HCT116 (cell line): ENCODE measurements at regions not wholly inside any gene's neighbourhood (a gene's known extent, or its start where the extent isn't known, plus 50 kb on each side); places are given as distances from the start of the nearest gene placed in this dataset.

Experiments
- ATAC-seq: fragments of 200-7000 bp; cut with Tn5 transposase; 2 replicates; pipeline ENCODE4 v1.9.1; 2020; ENCODE audit warnings: mild to moderate bottlenecking, moderate library complexity
- BruUV-seq: library from RNA; stranded (reverse); fragments of 400-500 nt; replicated peaks from 2 replicates; lab custom pipeline; 2021; lab: Mats Ljungman, UMichigan
- CTCF ChIA-PET: fragments of 300-600 bp; sonication (Branson Sonifier 250); formaldehyde crosslinking; loops from one replicate; lab custom pipeline; 2021; ENCODE audit warnings: antibody characterized with exemption; lab: Charles Lee
- POLR2A ChIA-PET: fragments of 300-600, 350-600 bp; sonication (Branson Sonifier 250); formaldehyde crosslinking; loops from one replicate; lab custom pipeline; 2021; ENCODE audit warnings: antibody characterized with exemption; lab: Charles Lee
- RAD21 ChIA-PET, 2 experiments: fragments of 300-600 bp; sonication (Branson Sonifier 250); formaldehyde crosslinking; loops; one replicate each; lab custom pipeline; 2023; ENCODE audit warnings: low total read pairs in 2 of 2; ENCODE audit not compliant: uncharacterized antibody in 2 of 2, unreplicated experiment in 2 of 2, low non-redundant PET in 1 of 2; lab: Charles Lee
- DNase-seq: peaks from one replicate; pipeline ENCODE4 v3.0.0-alpha.2; 2010; ENCODE audit warnings: low read depth, low spot score
- H2AFZ ChIP-seq: fragments of 200-600 bp; shearing (Covaris generic), sonication (generic); 2 replicates; pipeline ENCODE4 v1.6.1; 2017; ENCODE audit warnings: low read depth, mixed run types, mixed read lengths, antibody characterized with exemption, low read length; ENCODE audit not compliant: poor library complexity, severe bottlenecking
- H3K27ac ChIP-seq: 2 replicates; pipeline ENCODE4 v1.5.1; 2012; ENCODE audit warnings: low read depth, low read length
- H3K27me3 ChIP-seq: fragments of 200-600 bp; sonication (generic); 2 replicates; pipeline ENCODE4 v1.6.1; 2016; ENCODE audit warnings: mixed run types, low read length, mixed read lengths; ENCODE audit not compliant: insufficient read depth
- H3K36me3 ChIP-seq, 2 experiments: fragments of 200-500 bp in 1 of 2; fragments of 200-600 bp in 1 of 2; sonication (Bioruptor generic) in 1 of 2; sonication (generic) in 1 of 2; 2 replicates each; pipeline versions ENCODE4 v1.5.1 to v1.6.1; 2014 to 2016; ENCODE audit warnings: low read length in 2 of 2, inconsistent platforms in 1 of 2, mixed read lengths in 1 of 2, mixed run types in 1 of 2; ENCODE audit not compliant: insufficient read depth in 2 of 2, control insufficient read depth in 1 of 2
- H3K4me1 ChIP-seq, 2 experiments: fragments of 200-600 bp in 1 of 2; sonication (generic) in 1 of 2; 2 replicates each; pipeline versions ENCODE4 v1.5.1 to v1.6.1; 2012 to 2017; ENCODE audit warnings: low read length in 2 of 2, inconsistent platforms in 1 of 2, mild to moderate bottlenecking in 1 of 2, mixed read lengths in 1 of 2, mixed run types in 1 of 2, moderate library complexity in 1 of 2; ENCODE audit not compliant: insufficient read depth in 2 of 2, control insufficient read depth in 1 of 2
- H3K4me2 ChIP-seq: fragments of 200-600 bp; sonication (generic); 2 replicates; pipeline ENCODE4 v1.6.1; 2017; ENCODE audit warnings: mixed run types, low read length, mixed read lengths
- H3K4me3 ChIP-seq, 2 experiments: fragments of 200-600 bp in 1 of 2; sonication (generic) in 1 of 2; replicated peaks in 1 of 2; 2 replicates each; pipeline ENCODE4 v1.5.1; 2011 to 2016; ENCODE audit warnings: low read length in 2 of 2, control low read depth in 1 of 2, low read depth in 1 of 2, mild to moderate bottlenecking in 1 of 2, mixed read lengths in 1 of 2, mixed run types in 1 of 2
- H3K79me2 ChIP-seq: fragments of 200-600 bp; sonication (generic); 2 replicates; pipeline ENCODE4 v1.6.1; 2017; ENCODE audit warnings: mild to moderate bottlenecking, mixed run types, low read length, moderate library complexity, mixed read lengths; ENCODE audit not compliant: insufficient read depth
- H3K9ac ChIP-seq: fragments of 200-600 bp; sonication (generic); 2 replicates; pipeline ENCODE4 v1.6.1; 2016; ENCODE audit warnings: low read length, mixed read lengths
- H3K9me2 ChIP-seq: fragments of 200-600 bp; sonication (generic), shearing (Covaris generic); 2 replicates; pipeline ENCODE4 v1.6.1; 2017; ENCODE audit warnings: mixed run types, mild to moderate bottlenecking, moderate library complexity; ENCODE audit not compliant: insufficient read depth
- H3K9me3 ChIP-seq, 2 experiments: fragments of 200-500 bp in 1 of 2; fragments of 200-600 bp in 1 of 2; sonication (Bioruptor generic) in 1 of 2; sonication (generic) in 1 of 2; 2 replicates each; pipeline ENCODE4 v1.6.1; 2014 to 2017; ENCODE audit warnings: low read length in 2 of 2, mixed read lengths in 2 of 2, inconsistent platforms in 1 of 2, low read depth in 1 of 2, mild to moderate bottlenecking in 1 of 2, mixed run types in 1 of 2, moderate library complexity in 1 of 2; ENCODE audit not compliant: control insufficient read depth in 1 of 2, insufficient read depth in 1 of 2
- H4K20me1 ChIP-seq: fragments of 200-600 bp; sonication (generic), shearing (Covaris generic); 2 replicates; pipeline ENCODE4 v1.6.1; 2017; ENCODE audit warnings: mixed run types, mild to moderate bottlenecking, moderate library complexity; ENCODE audit not compliant: insufficient read depth
- CBX3 ChIP-seq: IDR thresholded peaks from 2 replicates; pipeline ENCODE4 v1.6.1; 2012; ENCODE audit warnings: low read depth
- CEBPB ChIP-seq: IDR thresholded peaks from 2 replicates; pipeline ENCODE4 v1.6.1; 2012; ENCODE audit warnings: low read depth
- EGR1 ChIP-seq: IDR thresholded peaks from 2 replicates; pipeline ENCODE4 v1.6.1; 2012; ENCODE audit warnings: low read depth
- ELF1 ChIP-seq: IDR thresholded peaks from 2 replicates; pipeline ENCODE4 v1.6.1; 2012; ENCODE audit warnings: low read depth, borderline replicate concordance
- EZH2 ChIP-seq: fragments of 200-600 bp; sonication (generic); IDR thresholded peaks from 2 replicates; pipeline ENCODE4 v1.6.1; 2017; ENCODE audit warnings: antibody characterized with exemption, mixed run types
- EZH2phosphoT487 ChIP-seq: fragments of 200-600 bp; IDR thresholded peaks from 2 replicates; pipeline ENCODE4 v1.6.1; 2018; ENCODE audit warnings: antibody characterized with exemption, borderline replicate concordance
- FOSL1 ChIP-seq: IDR thresholded peaks from 2 replicates; pipeline ENCODE4 v1.6.1; 2012; ENCODE audit warnings: low read depth
- JUND ChIP-seq: IDR thresholded peaks from 2 replicates; pipeline ENCODE4 v1.6.1; 2012
- POLR2AphosphoS5 ChIP-seq: IDR thresholded peaks from 2 replicates; pipeline ENCODE4 v1.6.1; 2011; ENCODE audit warnings: mild to moderate bottlenecking, low read depth, low read length, moderate library complexity
- RAD21 ChIP-seq: IDR thresholded peaks from 2 replicates; pipeline ENCODE4 v1.6.1; 2012; ENCODE audit warnings: low read depth, mild to moderate bottlenecking
- SIN3A ChIP-seq: IDR thresholded peaks from 2 replicates; pipeline ENCODE4 v1.6.1; 2012; ENCODE audit warnings: low read depth
- SRF ChIP-seq: IDR thresholded peaks from 2 replicates; pipeline ENCODE4 v1.6.1; 2012; ENCODE audit warnings: low read depth
- TCF7L2 ChIP-seq: IDR thresholded peaks from 2 replicates; pipeline ENCODE4 v1.7.0; 2011; ENCODE audit warnings: borderline replicate concordance, inconsistent platforms; ENCODE audit not compliant: insufficient read depth, insufficient read length; ENCODE audit errors: extremely low read depth
- YY1 ChIP-seq: IDR thresholded peaks from 2 replicates; pipeline ENCODE4 v1.6.1; 2011; ENCODE audit warnings: low read length, low read depth, moderate library complexity, mild to moderate bottlenecking; ENCODE audit not compliant: insufficient replicate concordance; ENCODE audit errors: extremely low read depth
- ZFX ChIP-seq: fragments of 450-650 bp; IDR thresholded peaks from 2 replicates; pipeline ENCODE4 v1.6.1; 2017
- ZNF274 ChIP-seq: fragments of 200-500 bp; sonication (Bioruptor generic); IDR thresholded peaks from 2 replicates; pipeline ENCODE4 v1.6.1; 2014; ENCODE audit warnings: mild to moderate bottlenecking, low read depth, low read length, inconsistent platforms
- intact Hi-C: fragments of 100-400 bp; cut with micrococcal nuclease; formaldehyde crosslinking; loops from 2 replicates; pipeline ENCODE4 v1.10.0; 2022
- TF ChIP-seq, protein P1 (sequence below): IDR thresholded peaks from 2 replicates; pipeline ENCODE4 v1.6.1; 2012; ENCODE audit warnings: low read depth
- TF ChIP-seq, protein P2 (sequence below): IDR thresholded peaks from 2 replicates; pipeline ENCODE4 v1.6.1; 2012
- TF ChIP-seq, protein P3 (sequence below), 3 experiments: fragments of 200-600 bp in 1 of 3; sonication (generic) in 1 of 3; IDR thresholded peaks in 2 of 3; conservative IDR thresholded peaks in 1 of 3; 2 replicates each; pipeline ENCODE4 v1.5.1; 2012 to 2017; ENCODE audit warnings: low read depth in 2 of 3, low read length in 2 of 3, antibody characterized with exemption in 1 of 3, borderline replicate concordance in 1 of 3, control low read depth in 1 of 3, mild to moderate bottlenecking in 1 of 3, mixed read lengths in 1 of 3, mixed run types in 1 of 3, moderate library complexity in 1 of 3; ENCODE audit not compliant: insufficient read depth in 1 of 3

DNA sequence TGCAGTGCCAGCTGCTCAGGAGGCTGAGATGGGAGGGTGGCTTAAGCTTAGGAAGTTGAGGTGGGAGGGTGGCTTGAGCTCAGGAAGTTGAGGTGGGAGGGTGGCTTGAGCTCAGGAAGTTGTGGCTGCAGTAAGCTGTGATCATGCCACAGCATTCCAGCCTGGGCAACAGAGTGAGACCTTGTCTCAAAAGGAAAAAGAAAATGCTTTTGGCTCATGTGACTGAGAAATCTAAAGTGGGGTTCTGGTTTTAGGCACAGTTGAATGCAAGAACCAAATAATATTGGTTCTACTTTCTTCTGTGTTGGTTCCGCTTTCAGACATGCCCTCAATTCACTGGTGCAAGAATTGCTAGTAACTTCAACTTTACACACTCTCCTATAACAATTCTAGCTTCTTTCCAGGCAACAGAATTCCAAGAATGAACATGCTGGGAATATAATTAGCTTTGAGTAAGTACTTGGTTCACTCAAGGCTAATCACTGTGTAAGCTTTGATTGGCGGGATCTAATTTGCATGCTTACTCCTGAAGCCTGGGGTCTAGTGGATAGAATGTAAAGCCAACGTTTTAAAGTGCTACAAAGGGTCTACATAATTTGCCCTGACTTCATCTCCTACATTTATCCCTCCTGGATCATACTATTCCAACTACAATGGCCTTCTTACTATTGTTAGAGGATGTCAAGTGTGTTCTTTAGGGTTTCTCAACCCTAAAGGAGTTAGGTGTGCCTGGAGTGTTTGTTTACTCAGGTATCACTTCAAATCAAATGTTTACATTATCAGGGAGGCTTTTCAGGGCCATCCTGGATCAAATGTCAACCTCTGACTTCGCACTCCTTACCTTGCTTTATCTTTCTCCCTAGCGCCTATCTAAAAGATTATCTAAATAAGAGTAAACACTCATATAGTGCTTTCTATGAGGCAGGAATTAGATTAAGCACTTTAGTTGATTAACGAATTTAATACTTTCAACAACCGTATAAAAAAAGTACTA lies 115.1 kb downstream of the SLC16A1 start:
- Histone ChIP-seq H3K4me1 (peaks cover 0 to 4% of the 10 kb centered on the region in 2 experiments; a peak in 1 of 4 replicates), H3K4me3 (no peak overlapping the region), H3K79me2 (no peaks in the 10 kb centered on the region), H3K9me3 (no peaks in the 10 kb centered on the region)
- ChIA-PET CTCF (no interaction called here), POLR2A (no interaction called here)
- no peak for TF ChIP-seq RAD21
- no peak for TF ChIP-seq ZFX
- no peak for TF ChIP-seq ZNF274
- TF ChIP-seq, protein P1, sequence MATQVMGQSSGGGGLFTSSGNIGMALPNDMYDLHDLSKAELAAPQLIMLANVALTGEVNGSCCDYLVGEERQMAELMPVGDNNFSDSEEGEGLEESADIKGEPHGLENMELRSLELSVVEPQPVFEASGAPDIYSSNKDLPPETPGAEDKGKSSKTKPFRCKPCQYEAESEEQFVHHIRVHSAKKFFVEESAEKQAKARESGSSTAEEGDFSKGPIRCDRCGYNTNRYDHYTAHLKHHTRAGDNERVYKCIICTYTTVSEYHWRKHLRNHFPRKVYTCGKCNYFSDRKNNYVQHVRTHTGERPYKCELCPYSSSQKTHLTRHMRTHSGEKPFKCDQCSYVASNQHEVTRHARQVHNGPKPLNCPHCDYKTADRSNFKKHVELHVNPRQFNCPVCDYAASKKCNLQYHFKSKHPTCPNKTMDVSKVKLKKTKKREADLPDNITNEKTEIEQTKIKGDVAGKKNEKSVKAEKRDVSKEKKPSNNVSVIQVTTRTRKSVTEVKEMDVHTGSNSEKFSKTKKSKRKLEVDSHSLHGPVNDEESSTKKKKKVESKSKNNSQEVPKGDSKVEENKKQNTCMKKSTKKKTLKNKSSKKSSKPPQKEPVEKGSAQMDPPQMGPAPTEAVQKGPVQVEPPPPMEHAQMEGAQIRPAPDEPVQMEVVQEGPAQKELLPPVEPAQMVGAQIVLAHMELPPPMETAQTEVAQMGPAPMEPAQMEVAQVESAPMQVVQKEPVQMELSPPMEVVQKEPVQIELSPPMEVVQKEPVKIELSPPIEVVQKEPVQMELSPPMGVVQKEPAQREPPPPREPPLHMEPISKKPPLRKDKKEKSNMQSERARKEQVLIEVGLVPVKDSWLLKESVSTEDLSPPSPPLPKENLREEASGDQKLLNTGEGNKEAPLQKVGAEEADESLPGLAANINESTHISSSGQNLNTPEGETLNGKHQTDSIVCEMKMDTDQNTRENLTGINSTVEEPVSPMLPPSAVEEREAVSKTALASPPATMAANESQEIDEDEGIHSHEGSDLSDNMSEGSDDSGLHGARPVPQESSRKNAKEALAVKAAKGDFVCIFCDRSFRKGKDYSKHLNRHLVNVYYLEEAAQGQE, result no peak
- no peak for TF ChIP-seq TCF7L2
- TF ChIP-seq ELF1, result no peak
- TF ChIP-seq FOSL1, result no peak
- TF ChIP-seq EGR1, result no peak
- TF ChIP-seq, protein P2, sequence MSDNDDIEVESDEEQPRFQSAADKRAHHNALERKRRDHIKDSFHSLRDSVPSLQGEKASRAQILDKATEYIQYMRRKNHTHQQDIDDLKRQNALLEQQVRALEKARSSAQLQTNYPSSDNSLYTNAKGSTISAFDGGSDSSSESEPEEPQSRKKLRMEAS, result no peak
- TF ChIP-seq SIN3A, result no peak
- no peak for TF ChIP-seq EZH2phosphoT487
- TF ChIP-seq YY1, result no peak
- no peak for TF ChIP-seq EZH2
- TF ChIP-seq, protein P3, sequence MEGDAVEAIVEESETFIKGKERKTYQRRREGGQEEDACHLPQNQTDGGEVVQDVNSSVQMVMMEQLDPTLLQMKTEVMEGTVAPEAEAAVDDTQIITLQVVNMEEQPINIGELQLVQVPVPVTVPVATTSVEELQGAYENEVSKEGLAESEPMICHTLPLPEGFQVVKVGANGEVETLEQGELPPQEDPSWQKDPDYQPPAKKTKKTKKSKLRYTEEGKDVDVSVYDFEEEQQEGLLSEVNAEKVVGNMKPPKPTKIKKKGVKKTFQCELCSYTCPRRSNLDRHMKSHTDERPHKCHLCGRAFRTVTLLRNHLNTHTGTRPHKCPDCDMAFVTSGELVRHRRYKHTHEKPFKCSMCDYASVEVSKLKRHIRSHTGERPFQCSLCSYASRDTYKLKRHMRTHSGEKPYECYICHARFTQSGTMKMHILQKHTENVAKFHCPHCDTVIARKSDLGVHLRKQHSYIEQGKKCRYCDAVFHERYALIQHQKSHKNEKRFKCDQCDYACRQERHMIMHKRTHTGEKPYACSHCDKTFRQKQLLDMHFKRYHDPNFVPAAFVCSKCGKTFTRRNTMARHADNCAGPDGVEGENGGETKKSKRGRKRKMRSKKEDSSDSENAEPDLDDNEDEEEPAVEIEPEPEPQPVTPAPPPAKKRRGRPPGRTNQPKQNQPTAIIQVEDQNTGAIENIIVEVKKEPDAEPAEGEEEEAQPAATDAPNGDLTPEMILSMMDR (IDR thresholded peaks at IDR 0.05 in 2 of 3, conservative IDR thresholded peaks at IDR 0.05 in 1 of 3; ENCODE audit: borderline replicate concordance in 1 of 3, insufficient read depth in 1 of 3, low read depth in 2 of 3, low read length in 2 of 3), result no peak
- no peak for TF ChIP-seq CBX3
- TF ChIP-seq SRF, result no peak
- TF ChIP-seq POLR2AphosphoS5, result no peak
- no peak for TF ChIP-seq CEBPB
- TF ChIP-seq JUND, result no peak
- TF ChIP-seq, all 23 proteins: peak for 0
- H3K4me2 ChIP-seq, result no peak overlapping the region
- intact Hi-C loops, result no loop called here
- DNase-seq, result no peak
- no peaks in the 10 kb centered on the region for H3K36me3 ChIP-seq
- H3K27ac ChIP-seq, result no peak overlapping the region
- H3K27me3 ChIP-seq, result no peaks in the 10 kb centered on the region
- RAD21 ChIA-PET, result no interaction called here
- H3K9ac ChIP-seq, result no peak overlapping the region
- H4K20me1 ChIP-seq, result no peaks in the 10 kb centered on the region
- H3K9me2 ChIP-seq, result no peaks in the 10 kb centered on the region
- no TSS peak for BruUV-seq
- no peak overlapping the region for H2AFZ ChIP-seq
- ATAC-seq, result no peak
